SK-N-SH (cell line): ENCODE measurements at regions not wholly inside any gene's neighbourhood (a gene's known extent, or its start where the extent isn't known, plus 50 kb on each side); places are given as distances from the start of the nearest gene placed in this dataset.

Experiments used
- CTCF ChIA-PET: fragments of 300-600, 350-600 bp; formaldehyde crosslinking; extraction: SDS; loops from one replicate; lab custom pipeline; 2021; lab: Yijun Ruan, JAX
- POLR2A ChIA-PET: fragments of 350-600 bp; sonication (Branson Sonifier 250); formaldehyde crosslinking; extraction: SDS; loops from one replicate; lab custom pipeline; 2020; ENCODE audit warnings: antibody characterized with exemption, inconsistent platforms; lab: Yijun Ruan, JAX
- DNase-seq: peaks from one replicate; pipeline ENCODE4 v3.0.0; 2012
- H2AFZ ChIP-seq: fragments of 200-600 bp; sonication (generic); 2 replicates; pipeline ENCODE4 v1.8.1; 2016; ENCODE audit warnings: antibody characterized with exemption, mild to moderate bottlenecking, low read depth
- H3F3A ChIP-seq: fragments of 200-600 bp; sonication (generic); replicated peaks from 2 replicates; pipeline ENCODE3; 2016; ENCODE audit warnings: antibody characterized with exemption, mild to moderate bottlenecking; ENCODE audit not compliant: insufficient read depth
- H3K27ac ChIP-seq, 2 experiments: fragments of 200-500 bp in 1 of 2; fragments of 200-600 bp in 1 of 2; sonication (Bioruptor generic) in 1 of 2; sonication (generic), shearing (Covaris generic) in 1 of 2; 2 replicates each; pipeline versions ENCODE4 v1.5.1 to v1.6.1; 2014 to 2016; ENCODE audit warnings: low read depth in 2 of 2, inconsistent platforms in 1 of 2, low read length in 1 of 2, mild to moderate bottlenecking in 1 of 2, mixed read lengths in 1 of 2
- H3K27me3 ChIP-seq: fragments of 200-600 bp; sonication (generic), shearing (Covaris generic); 2 replicates; pipeline ENCODE4 v1.6.1; 2016; ENCODE audit warnings: mixed run types; ENCODE audit not compliant: insufficient read depth
- H3K36me3 ChIP-seq, 2 experiments: fragments of 200-500 bp in 1 of 2; fragments of 200-600 bp in 1 of 2; sonication (Bioruptor generic) in 1 of 2; sonication (generic) in 1 of 2; replicated peaks in 1 of 2; 2 replicates each; pipeline versions ENCODE3 to v1.5.1; 2014 to 2016; ENCODE audit warnings: low read length in 1 of 2, mild to moderate bottlenecking in 1 of 2; ENCODE audit not compliant: insufficient read depth in 2 of 2, control insufficient read depth in 1 of 2
- H3K4me1 ChIP-seq, 2 experiments: fragments of 200-500 bp in 1 of 2; fragments of 200-600 bp in 1 of 2; sonication (Bioruptor generic) in 1 of 2; sonication (generic), shearing (Covaris generic) in 1 of 2; 2 replicates each; pipeline versions ENCODE4 v1.5.1 to v1.6.1; 2014 to 2016; ENCODE audit warnings: low read depth in 1 of 2, low read length in 1 of 2, mixed run types in 1 of 2; ENCODE audit not compliant: insufficient read depth in 2 of 2, control insufficient read depth in 1 of 2
- H3K4me2 ChIP-seq: fragments of 200-600 bp; sonication (generic), shearing (Covaris generic); 2 replicates; pipeline ENCODE4 v1.6.1; 2017; ENCODE audit warnings: mixed run types
- H3K4me3 ChIP-seq, 2 experiments: fragments of 200-500 bp in 1 of 2; fragments of 200-600 bp in 1 of 2; sonication (Bioruptor generic) in 1 of 2; sonication (generic), shearing (Covaris generic) in 1 of 2; 2 replicates each; pipeline versions ENCODE4 v1.5.1 to v1.8.1; 2014 to 2016; ENCODE audit warnings: low read depth in 2 of 2, inconsistent platforms in 1 of 2, low read length in 1 of 2, mild to moderate bottlenecking in 1 of 2, mixed read lengths in 1 of 2, moderate library complexity in 1 of 2
- H3K79me2 ChIP-seq: fragments of 200-600 bp; sonication (generic); 2 replicates; pipeline ENCODE4 v1.8.1; 2017; ENCODE audit warnings: mild to moderate bottlenecking; ENCODE audit not compliant: insufficient read depth
- H3K9ac ChIP-seq: fragments of 200-600 bp; sonication (generic); 2 replicates; pipeline ENCODE4 v1.6.1; 2017; ENCODE audit warnings: mixed run types
- H3K9me2 ChIP-seq: fragments of 200-600 bp; sonication (generic); 2 replicates; pipeline ENCODE4 v1.6.1; 2017; ENCODE audit warnings: mixed run types
- H3K9me3 ChIP-seq: fragments of 200-600 bp; sonication (generic); 2 replicates; pipeline ENCODE4 v1.6.1; 2017; ENCODE audit warnings: mixed run types, mild to moderate bottlenecking, moderate library complexity
- H4K20me1 ChIP-seq: fragments of 200-600 bp; sonication (generic); 2 replicates; pipeline ENCODE4 v1.6.1; 2017; ENCODE audit warnings: mild to moderate bottlenecking, mixed run types; ENCODE audit not compliant: insufficient read depth
- EZH2phosphoT487 ChIP-seq: fragments of 200-600 bp; sonication (generic); IDR thresholded peaks from 2 replicates; pipeline ENCODE4 v1.6.1; 2017; ENCODE audit warnings: low read depth, mixed run types, mild to moderate bottlenecking, antibody characterized with exemption, moderate library complexity, borderline replicate concordance
- FOXJ3 ChIP-seq: sonication (generic); formaldehyde crosslinking; IDR thresholded peaks from 2 replicates; pipeline ENCODE4 v1.5.1; 2020; ENCODE audit warnings: mild to moderate bottlenecking, missing genetic modification reagents
- NRF1 ChIP-seq: IDR thresholded peaks from 2 replicates; pipeline ENCODE4 v1.6.1; 2012; ENCODE audit warnings: low read depth, mild to moderate bottlenecking, low read length
- RFX5 ChIP-seq: IDR thresholded peaks from 2 replicates; pipeline ENCODE4 v1.6.1; 2012; ENCODE audit warnings: mild to moderate bottlenecking, improper control_type of control experiment, low read length
- RXRA ChIP-seq: IDR thresholded peaks from 2 replicates; pipeline ENCODE4 v1.4.0; 2012; ENCODE audit warnings: low read depth, mild to moderate bottlenecking, borderline replicate concordance
- SIN3A ChIP-seq: IDR thresholded peaks from 2 replicates; pipeline ENCODE4 v1.6.1; 2012; ENCODE audit warnings: low read depth, mild to moderate bottlenecking, low read length, moderate library complexity, borderline replicate concordance
- TCF12 ChIP-seq: IDR thresholded peaks from 2 replicates; pipeline ENCODE4 v1.4.0; 2012
- TEAD4 ChIP-seq: IDR thresholded peaks from 2 replicates; pipeline ENCODE4 v1.4.0; 2012; ENCODE audit warnings: mild to moderate bottlenecking, borderline replicate concordance; ENCODE audit not compliant: insufficient read depth
- WGBS: methylation state at CpG from one replicate; pipeline ENCODE4 v1.1.6; 2017; ENCODE audit warnings: low lambda C conversion rate; 5-methylcytosine and 5-hydroxymethylcytosine counted together
- TF ChIP-seq, protein P1 (sequence below): fragments of 150-350 bp; IDR thresholded peaks from 2 replicates; pipeline ENCODE4 v1.6.1; 2017; ENCODE audit warnings: antibody characterized with exemption, low read length, low read depth, borderline replicate concordance
- TF ChIP-seq, protein P2 (sequence below): fragments of 150-350 bp; IDR thresholded peaks from 2 replicates; pipeline ENCODE4 v1.6.1; 2016; ENCODE audit warnings: mild to moderate bottlenecking, low read depth, low read length
- TF ChIP-seq, protein P3 (sequence below): IDR thresholded peaks from 2 replicates; pipeline ENCODE4 v1.4.0; 2012; ENCODE audit warnings: low read depth, borderline replicate concordance
- TF ChIP-seq, protein P4 (sequence below): IDR thresholded peaks from 2 replicates; pipeline ENCODE4 v1.4.0; 2012; ENCODE audit warnings: low read depth, borderline replicate concordance

DNA sequence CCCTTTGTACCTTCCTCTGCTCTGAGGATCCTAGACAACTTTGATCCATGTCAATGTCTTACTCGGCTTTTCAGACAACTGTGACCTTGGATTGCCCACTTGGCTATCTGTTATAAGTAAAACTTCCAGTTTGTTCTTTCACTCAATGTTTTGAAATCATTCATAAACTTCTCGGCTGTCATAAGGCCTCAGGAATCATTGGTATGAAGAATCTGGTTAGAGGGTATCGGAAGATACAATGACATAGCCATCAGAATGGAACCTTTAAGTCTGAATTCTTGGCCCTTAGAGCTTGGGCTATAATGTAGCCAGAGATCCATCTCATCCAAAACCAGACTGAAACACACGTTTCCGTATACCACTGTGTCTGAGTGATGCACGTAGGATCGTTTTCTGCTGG is 59.0 kb upstream of the WDR1 start:
- Histone ChIP-seq H3F3A (peaks cover 2% of the 10 kb centered on the region), H3K9ac (no peak overlapping the region), H3K9me2 (no peaks in the 10 kb centered on the region), H3K27ac (no peak overlapping the region), H3K4me2 (no peak overlapping the region), H3K4me3 (no peak overlapping the region), H3K27me3 (no peaks in the 10 kb centered on the region), H3K79me2 (no peaks in the 10 kb centered on the region), H2AFZ (no peak overlapping the region), H3K4me1 (peaks cover 3 to 11% of the 10 kb centered on the region in 2 experiments; a peak in 2 of 4 replicates), H4K20me1 (no peaks in the 10 kb centered on the region), H3K36me3 (no peaks in the 10 kb centered on the region), H3K9me3 (no peaks in the 10 kb centered on the region)
- CTCF ChIA-PET, result interaction anchor here (2.1 to 2.5 kb wide), 2 partner anchors 11 to 18 kb away, joined by 7 to 9 read pairs; no protein-coding TSS in a partner anchor
- DNase-seq, result no peak
- 31% methylated on average over 7 of the region's 7 CpGs for WGBS
- TF ChIP-seq EZH2phosphoT487 (no peak), NRF1 (no peak), TCF12 (no peak), RXRA (no peak)
- TF ChIP-seq, protein P1, sequence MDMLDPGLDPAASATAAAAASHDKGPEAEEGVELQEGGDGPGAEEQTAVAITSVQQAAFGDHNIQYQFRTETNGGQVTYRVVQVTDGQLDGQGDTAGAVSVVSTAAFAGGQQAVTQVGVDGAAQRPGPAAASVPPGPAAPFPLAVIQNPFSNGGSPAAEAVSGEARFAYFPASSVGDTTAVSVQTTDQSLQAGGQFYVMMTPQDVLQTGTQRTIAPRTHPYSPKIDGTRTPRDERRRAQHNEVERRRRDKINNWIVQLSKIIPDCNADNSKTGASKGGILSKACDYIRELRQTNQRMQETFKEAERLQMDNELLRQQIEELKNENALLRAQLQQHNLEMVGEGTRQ, result no peak
- TF ChIP-seq, protein P2, sequence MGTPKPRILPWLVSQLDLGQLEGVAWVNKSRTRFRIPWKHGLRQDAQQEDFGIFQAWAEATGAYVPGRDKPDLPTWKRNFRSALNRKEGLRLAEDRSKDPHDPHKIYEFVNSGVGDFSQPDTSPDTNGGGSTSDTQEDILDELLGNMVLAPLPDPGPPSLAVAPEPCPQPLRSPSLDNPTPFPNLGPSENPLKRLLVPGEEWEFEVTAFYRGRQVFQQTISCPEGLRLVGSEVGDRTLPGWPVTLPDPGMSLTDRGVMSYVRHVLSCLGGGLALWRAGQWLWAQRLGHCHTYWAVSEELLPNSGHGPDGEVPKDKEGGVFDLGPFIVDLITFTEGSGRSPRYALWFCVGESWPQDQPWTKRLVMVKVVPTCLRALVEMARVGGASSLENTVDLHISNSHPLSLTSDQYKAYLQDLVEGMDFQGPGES, result no peak
- POLR2A ChIA-PET, result no interaction called here

DNA sequence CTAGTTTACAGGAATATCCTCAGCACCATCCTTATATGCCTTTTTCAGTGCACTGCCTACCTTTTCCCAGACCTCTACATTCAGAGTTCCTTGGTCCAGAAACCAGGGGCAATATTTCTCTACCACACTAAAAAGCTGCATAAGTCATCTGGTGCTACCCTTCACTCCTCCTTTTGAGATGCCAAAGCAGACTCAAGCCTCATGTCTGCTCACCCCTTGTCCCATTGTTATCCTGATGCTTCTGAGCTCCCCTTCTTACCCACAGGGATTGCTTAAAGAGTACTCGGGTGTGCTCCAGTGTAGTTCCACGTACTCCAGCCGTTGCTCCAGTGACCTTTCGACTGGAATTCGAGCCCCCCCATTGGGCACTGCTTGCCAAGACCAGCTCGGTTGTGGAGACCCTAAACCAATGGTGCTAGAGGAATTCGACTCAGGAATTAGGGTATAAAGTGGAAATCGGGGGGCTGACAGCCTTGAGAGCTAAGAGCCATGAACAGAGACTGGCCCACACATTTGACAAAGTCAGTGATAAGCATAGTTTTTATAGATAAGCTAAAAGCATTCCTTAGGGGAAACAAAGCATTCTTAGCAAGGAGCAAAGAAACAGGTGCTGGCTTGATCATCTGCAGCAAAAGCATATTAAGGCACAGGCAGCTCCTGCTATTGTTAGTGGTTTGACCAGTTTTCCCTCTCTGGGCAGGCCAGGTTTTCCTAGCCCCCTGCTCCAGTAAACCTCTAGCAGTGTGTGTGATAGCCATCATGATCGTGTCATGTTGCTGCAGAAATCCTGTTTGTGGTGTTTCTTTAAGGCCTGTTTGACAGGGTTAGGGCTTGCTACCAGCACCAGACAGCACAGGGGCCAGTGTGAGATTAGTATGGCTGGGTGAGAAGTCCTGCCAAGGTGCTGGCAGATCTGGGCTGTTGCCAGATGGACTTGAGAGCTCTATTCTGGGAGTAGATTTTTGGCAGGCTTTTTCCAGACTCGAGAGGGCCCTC is 57.5 kb upstream of the WDR1 start:
- Histone ChIP-seq H3K27ac (peak overlapping the region in 1 of 2 experiments; percentile 60; a peak in 2 of 4 replicates), H3K79me2 (no peaks in the 10 kb centered on the region), H3K4me3 (no peak overlapping the region), H3K9ac (peak overlapping the region; percentile 31; the same call in 1 of the 2 replicates), H3K36me3 (no peaks in the 10 kb centered on the region), H3K27me3 (no peaks in the 10 kb centered on the region), H3F3A (no peaks in the 10 kb centered on the region), H2AFZ (no peak overlapping the region), H3K9me3 (no peaks in the 10 kb centered on the region), H4K20me1 (no peaks in the 10 kb centered on the region), H3K9me2 (no peaks in the 10 kb centered on the region), H3K4me2 (peak overlapping the region; percentile 35; the same call in 1 of the 2 replicates), H3K4me1 (peaks cover 3 to 11% of the 10 kb centered on the region in 2 experiments; a peak in 2 of 4 replicates)
- no peak for DNase-seq
- WGBS, result 19% methylated on average over 8 of the region's 10 CpGs
- POLR2A ChIA-PET, result no interaction called here
- CTCF ChIA-PET, result interaction anchor here (0.7 to 2.5 kb wide), 5 partner anchors 9 to 229 kb away, joined by 3 to 9 read pairs (median 6); no protein-coding TSS in a partner anchor
- TF ChIP-seq, protein P3, sequence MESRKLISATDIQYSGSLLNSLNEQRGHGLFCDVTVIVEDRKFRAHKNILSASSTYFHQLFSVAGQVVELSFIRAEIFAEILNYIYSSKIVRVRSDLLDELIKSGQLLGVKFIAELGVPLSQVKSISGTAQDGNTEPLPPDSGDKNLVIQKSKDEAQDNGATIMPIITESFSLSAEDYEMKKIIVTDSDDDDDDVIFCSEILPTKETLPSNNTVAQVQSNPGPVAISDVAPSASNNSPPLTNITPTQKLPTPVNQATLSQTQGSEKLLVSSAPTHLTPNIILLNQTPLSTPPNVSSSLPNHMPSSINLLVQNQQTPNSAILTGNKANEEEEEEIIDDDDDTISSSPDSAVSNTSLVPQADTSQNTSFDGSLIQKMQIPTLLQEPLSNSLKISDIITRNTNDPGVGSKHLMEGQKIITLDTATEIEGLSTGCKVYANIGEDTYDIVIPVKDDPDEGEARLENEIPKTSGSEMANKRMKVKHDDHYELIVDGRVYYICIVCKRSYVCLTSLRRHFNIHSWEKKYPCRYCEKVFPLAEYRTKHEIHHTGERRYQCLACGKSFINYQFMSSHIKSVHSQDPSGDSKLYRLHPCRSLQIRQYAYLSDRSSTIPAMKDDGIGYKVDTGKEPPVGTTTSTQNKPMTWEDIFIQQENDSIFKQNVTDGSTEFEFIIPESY, result no peak
- TF ChIP-seq TEAD4 (no peak), SIN3A (no peak), FOXJ3 (CRISPR knock-in tag) (no peak), RFX5 (no peak), EZH2phosphoT487 (no peak)
- TF ChIP-seq, protein P4, sequence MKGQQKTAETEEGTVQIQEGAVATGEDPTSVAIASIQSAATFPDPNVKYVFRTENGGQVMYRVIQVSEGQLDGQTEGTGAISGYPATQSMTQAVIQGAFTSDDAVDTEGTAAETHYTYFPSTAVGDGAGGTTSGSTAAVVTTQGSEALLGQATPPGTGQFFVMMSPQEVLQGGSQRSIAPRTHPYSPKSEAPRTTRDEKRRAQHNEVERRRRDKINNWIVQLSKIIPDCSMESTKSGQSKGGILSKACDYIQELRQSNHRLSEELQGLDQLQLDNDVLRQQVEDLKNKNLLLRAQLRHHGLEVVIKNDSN, result no peak
- TF ChIP-seq, all 33 proteins: peak for 0
